Endothelial cell of umbilical vein (primary cell): ENCODE measurements at regions not wholly inside any gene's neighbourhood (a gene's known extent, or its start where the extent isn't known, plus 50 kb on each side); places are given as distances from the start of the nearest gene placed in this dataset.
"Not testable (repeated sequence)": the region's sequence is repeated elsewhere in the genome, so short reads cannot be mapped to it uniquely, and the experiment has no call there.

Experiments used
- BruUV-seq: library from RNA; stranded (reverse); fragments of 400-500 nt; replicated peaks from 2 replicates; lab custom pipeline; 2021; lab: Mats Ljungman, UMichigan
- CTCF ChIA-PET: fragments of 300-600, 350-600 bp; sonication (Branson Sonifier 250); formaldehyde crosslinking; loops from one replicate; lab custom pipeline; 2021; ENCODE audit warnings: antibody characterized with exemption, inconsistent platforms; lab: Charles Lee
- POLR2A ChIA-PET: fragments of 300-600, 350-600 bp; sonication (Branson Sonifier 250); formaldehyde crosslinking; loops from one replicate; lab custom pipeline; 2021; ENCODE audit warnings: antibody characterized with exemption, inconsistent platforms; lab: Charles Lee
- DNase-seq: peaks from one replicate; pipeline ENCODE4 v3.0.0-alpha.2; 2011; ENCODE audit warnings: low read depth, low spot score
- FAIRE-seq: peaks from 2 replicates; lab custom pipeline; 2011; peaks lifted over from hg19 to GRCh38; lab: Jason Lieb, UNC
- H2AFZ ChIP-seq: 2 replicates; pipeline ENCODE4 v1.6.0; 2012; ENCODE audit warnings: low read depth, low read length, control low read depth, inconsistent platforms
- H3K27ac ChIP-seq: 2 replicates; pipeline ENCODE4 v1.5.1; 2011; ENCODE audit warnings: low read depth, mild to moderate bottlenecking, control low read depth, low read length, moderate library complexity; ENCODE audit not compliant: insufficient read depth
- H3K27me3 ChIP-seq, 2 experiments: 2 replicates each; pipeline versions ENCODE4 v1.6.0 to v1.6.1; 2011; ENCODE audit warnings: low read length in 2 of 2, mixed read lengths in 1 of 2; ENCODE audit not compliant: control insufficient read depth in 2 of 2, insufficient read depth in 2 of 2
- H3K36me3 ChIP-seq, 2 experiments: 2 replicates in 1 of 2; 3 replicates in 1 of 2; pipeline ENCODE4 v1.5.1; 2011; ENCODE audit warnings: low read length in 2 of 2, mild to moderate bottlenecking in 1 of 2, moderate library complexity in 1 of 2; ENCODE audit not compliant: control insufficient read depth in 2 of 2, insufficient read depth in 2 of 2; ENCODE audit errors: extremely low read depth in 1 of 2
- H3K4me1 ChIP-seq: 3 replicates; pipeline ENCODE4 v1.5.1; 2011; ENCODE audit warnings: mild to moderate bottlenecking, low read length; ENCODE audit not compliant: control insufficient read depth, insufficient read depth; ENCODE audit errors: extremely low read depth
- H3K4me2 ChIP-seq: 2 replicates; pipeline ENCODE4 v1.6.1; 2011; ENCODE audit warnings: low read length, control low read depth, mixed read lengths; ENCODE audit not compliant: insufficient read depth
- H3K4me3 ChIP-seq, 3 experiments: fragments of 200-600 bp in 1 of 3; sonication (generic), shearing (Covaris generic) in 1 of 3; replicated peaks in 1 of 3; 2 replicates each; pipeline ENCODE4 v1.5.1; 2011 to 2016; ENCODE audit warnings: control low read depth in 3 of 3, low read length in 3 of 3, mild to moderate bottlenecking in 2 of 3, inconsistent platforms in 1 of 3, low read depth in 1 of 3, moderate library complexity in 1 of 3; ENCODE audit not compliant: insufficient read depth in 1 of 3
- H3K79me2 ChIP-seq: 2 replicates; pipeline ENCODE4 v1.6.0; 2012; ENCODE audit warnings: low read length, inconsistent platforms; ENCODE audit not compliant: control insufficient read depth, insufficient read depth
- H3K9ac ChIP-seq: replicated peaks from 2 replicates; pipeline ENCODE3; 2011; ENCODE audit warnings: low read length, control low read depth; ENCODE audit not compliant: insufficient read depth; ENCODE audit errors: extremely low read depth
- H3K9me1 ChIP-seq: replicated peaks from 3 replicates; pipeline ENCODE4 v1.6.0; 2011; ENCODE audit warnings: mild to moderate bottlenecking, low read length; ENCODE audit not compliant: control insufficient read depth, insufficient read depth; ENCODE audit errors: extremely low read depth
- H3K9me3 ChIP-seq: replicated peaks from 2 replicates; pipeline ENCODE4 v1.5.1; 2012; ENCODE audit warnings: low read length, inconsistent platforms; ENCODE audit not compliant: control insufficient read depth, insufficient read depth
- H4K20me1 ChIP-seq: replicated peaks from 2 replicates; pipeline ENCODE3; 2011; ENCODE audit warnings: mild to moderate bottlenecking, low read length; ENCODE audit not compliant: control insufficient read depth, insufficient read depth; ENCODE audit errors: extremely low read depth
- JUN ChIP-seq: IDR thresholded peaks from 2 replicates; pipeline ENCODE4 v1.6.1; 2011; ENCODE audit warnings: borderline replicate concordance, low read depth; ENCODE audit not compliant: insufficient read length, insufficient read depth
- dilution Hi-C: fragments of 300-500 bp; cut with MboI; formaldehyde crosslinking; loops from one replicate; pipeline ENCODE4 v1.15.0; 2019; ENCODE audit warnings: low sequenced_read_pairs; ENCODE audit not compliant: extremely low pct_ligation_motif_present
- intact Hi-C: fragments of 100-400 bp; cut with micrococcal nuclease; formaldehyde crosslinking; loops from one replicate; pipeline ENCODE4 v1.10.0; 2022

DNA sequence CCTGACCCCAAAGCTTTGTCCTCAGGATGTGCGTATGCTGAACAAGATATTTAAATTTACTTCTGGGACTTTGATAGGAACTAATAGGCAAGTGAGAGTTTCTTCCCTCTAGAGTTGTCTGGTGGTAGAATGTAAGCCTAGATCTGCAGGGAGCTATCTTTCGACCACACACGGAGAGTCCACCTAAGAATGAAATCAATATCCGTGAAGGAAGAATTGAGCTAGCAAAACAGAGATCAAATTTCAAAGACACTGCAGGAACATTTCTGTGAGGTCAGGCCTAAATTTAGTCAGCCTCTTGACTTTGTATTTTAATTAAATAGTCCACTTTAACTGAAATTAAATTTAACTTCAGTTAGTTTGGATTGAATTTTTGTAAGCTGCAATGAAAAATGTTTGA lies 871.3 kb downstream of the RAB28 start:
- ChIA-PET CTCF (interaction anchor here (1.3 kb wide), 1 partner anchor 20 kb away, joined by 4 read pairs; no protein-coding TSS in a partner anchor), POLR2A (no interaction called here)
- no peaks in the 10 kb centered on the region for H3K27me3 ChIP-seq
- no TSS peak for BruUV-seq
- no peaks in the 10 kb centered on the region for H3K79me2 ChIP-seq
- intact Hi-C loops (no loop called here), dilution Hi-C loops (no loop called here)
- no peak overlapping the region for H3K4me3 ChIP-seq
- no peak for FAIRE-seq
- H3K27ac ChIP-seq: no peak overlapping the region
- DNase-seq: no peak
- no peaks in the 10 kb centered on the region for H3K9me1 ChIP-seq
- H3K4me2 ChIP-seq: no peak overlapping the region
- H2AFZ ChIP-seq: no peak overlapping the region
- H3K36me3 ChIP-seq: no peaks in the 10 kb centered on the region
- H4K20me1 ChIP-seq: no peaks in the 10 kb centered on the region
- no peak overlapping the region for H3K9ac ChIP-seq
- no peak for TF ChIP-seq JUN
- no peaks in the 10 kb centered on the region for H3K9me3 ChIP-seq
- H3K4me1 ChIP-seq: no peaks in the 10 kb centered on the region

DNA sequence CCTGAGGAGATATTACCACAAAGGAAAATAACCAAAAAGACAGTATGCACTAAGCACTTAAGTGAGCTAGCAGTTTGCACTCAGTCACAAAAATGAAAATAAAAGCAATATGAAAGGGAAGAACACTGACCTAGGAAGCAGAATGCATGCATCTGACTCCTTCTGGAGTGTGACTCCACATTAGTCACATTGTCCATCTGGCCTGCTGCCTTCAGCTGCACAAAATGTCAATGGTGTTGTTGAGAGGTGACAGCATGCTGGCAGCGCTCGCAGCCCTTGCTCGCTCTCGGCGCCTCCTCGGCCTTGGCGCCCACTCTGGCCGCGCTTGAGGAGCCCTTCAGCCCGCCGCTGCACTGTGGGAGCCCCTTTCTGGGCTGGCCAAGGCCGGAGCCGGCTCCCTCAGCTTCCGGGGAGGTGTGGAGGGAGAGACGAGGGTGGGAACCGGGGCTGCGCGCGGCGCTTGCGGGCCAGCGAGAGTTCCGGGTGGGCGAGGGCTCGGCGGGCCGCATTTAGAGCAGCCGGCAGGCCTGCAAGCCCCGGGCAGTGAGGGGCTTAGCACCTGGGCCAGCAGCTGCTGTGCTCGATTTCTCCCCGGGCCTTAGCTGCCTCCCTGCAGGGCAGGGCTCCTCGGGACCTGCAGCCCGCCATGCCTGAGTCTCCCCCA lies 874.8 kb downstream of the RAB28 start:
- H3K27me3 ChIP-seq, H3K27ac ChIP-seq, CTCF ChIA-PET, BruUV-seq, H3K9me1 ChIP-seq, H4K20me1 ChIP-seq, H3K4me1 ChIP-seq, H3K9ac ChIP-seq, H3K9me3 ChIP-seq, H3K4me2 ChIP-seq, H3K36me3 ChIP-seq, intact Hi-C loops, dilution Hi-C loops, H3K4me3 ChIP-seq, FAIRE-seq, DNase-seq, H3K79me2 ChIP-seq, H2AFZ ChIP-seq, POLR2A ChIA-PET: not testable (repeated sequence)
